H54 (cell line): ENCODE measurements at regions not wholly inside any gene's neighbourhood (a gene's known extent, or its start where the extent isn't known, plus 50 kb on each side); places are given as distances from the start of the nearest gene placed in this dataset.
"Not testable (repeated sequence)": the region's sequence is repeated elsewhere in the genome, so short reads cannot be mapped to it uniquely, and the experiment has no call there.

Experiments used
- DNase-seq: peaks from one replicate; pipeline ENCODE4 v3.0.0; 2011; ENCODE audit warnings: low spot score, mixed read lengths; ENCODE audit not compliant: insufficient read length
- FAIRE-seq: peaks from 3 replicates; lab custom pipeline; 2011; peaks lifted over from hg19 to GRCh38; lab: Jason Lieb, UNC
- POLR2A ChIP-seq: IDR thresholded peaks from 2 replicates; pipeline ENCODE4 v1.6.1; 2011; ENCODE audit warnings: low read depth, mild to moderate bottlenecking, low read length

GRCh38 chr3:59237121-59237520 is 187.3 kb upstream of the CFAP20DC start:
- TF ChIP-seq POLR2A, result no peak
- FAIRE-seq (peak; percentile 97), DNase-seq (peak; percentile 33)

GRCh38 chr3:59235634-59236012 is 185.8 kb upstream of the CFAP20DC start:
- FAIRE-seq (peak; percentile 30), DNase-seq (no peak)
- no peak for TF ChIP-seq POLR2A

GRCh38 chr3:59234884-59235633 is 185.2 kb upstream of the CFAP20DC start:
- FAIRE-seq (no peak), DNase-seq (no peak)
- TF ChIP-seq POLR2A, result no peak

GRCh38 chr3:59230379-59230778 is 180.6 kb upstream of the CFAP20DC start:
- not testable (repeated sequence) for DNase-seq, FAIRE-seq

- no peak for DNase-seq
- no peak for TF ChIP-seq POLR2A
- FAIRE-seq, result no peak
Observed at GRCh38 chr3:59213860-59214259, 164.0 kb upstream of the CFAP20DC start.

- FAIRE-seq (peak; percentile 78), DNase-seq (no peak)
- TF ChIP-seq POLR2A, result no peak
Observed at GRCh38 chr3:59212128-59212779, 162.4 kb upstream of the CFAP20DC start.

GRCh38 chr3:59210260-59210659 is 160.4 kb upstream of the CFAP20DC start:
- TF ChIP-seq POLR2A, result no peak
- DNase-seq (no peak), FAIRE-seq (no peak)

- FAIRE-seq, result peak; percentile 93
- DNase-seq, result peak; percentile 14
- no peak for TF ChIP-seq POLR2A
Observed at GRCh38 chr3:59192473-59192872, 142.6 kb upstream of the CFAP20DC start.

- FAIRE-seq, result peak; percentile 78
- no peak for TF ChIP-seq POLR2A
- DNase-seq, result no peak
Observed at GRCh38 chr3:59191651-59192050, 141.8 kb upstream of the CFAP20DC start.

- DNase-seq (no peak), FAIRE-seq (no peak)
- no peak for TF ChIP-seq POLR2A
Observed at GRCh38 chr3:59189939-59190338, 140.1 kb upstream of the CFAP20DC start.

- no peak for FAIRE-seq
- TF ChIP-seq POLR2A, result no peak
Observed at GRCh38 chr3:59189526-59189925, 139.7 kb upstream of the CFAP20DC start.

GRCh38 chr3:59186725-59187124 is 136.9 kb upstream of the CFAP20DC start:
- DNase-seq, result no peak
- no peak for TF ChIP-seq POLR2A
- FAIRE-seq, result no peak

More at GRCh38 chr3:59189526-59189925, 139.7 kb upstream of the CFAP20DC start:
- DNase-seq, result no peak

- FAIRE-seq (no peak), DNase-seq (no peak)
- no peak for TF ChIP-seq POLR2A
Observed at GRCh38 chr3:59185591-59186369, 136.0 kb upstream of the CFAP20DC start.

- FAIRE-seq (no peak), DNase-seq (no peak)
- no peak for TF ChIP-seq POLR2A
Observed at GRCh38 chr3:59180006-59180405, 130.2 kb upstream of the CFAP20DC start.
